ENCODE measurements at regions not wholly inside any gene's neighbourhood (a gene's known extent, or its start where the extent isn't known, plus 50 kb on each side); places are given as distances from the start of the nearest gene placed in this dataset.

- H3K27me3 ChIP-seq (ENCODE audit: control insufficient read depth, insufficient read depth, low read length) = no peaks in the 10 kb centered on the region
- H3K4me3 ChIP-seq (ENCODE audit: low read depth, low read length) = no peak overlapping the region
- no peaks in the 10 kb centered on the region for H3K36me3 ChIP-seq (ENCODE audit: control insufficient read depth, insufficient read depth, low read length)
- no peak overlapping the region for H3K27ac ChIP-seq (ENCODE audit: low read depth, low read length)
- no peaks in the 10 kb centered on the region for H3K4me1 ChIP-seq (ENCODE audit: control insufficient read depth, insufficient read depth, low read length)
- H3K9me3 ChIP-seq (ENCODE audit: control insufficient read depth, insufficient read depth, low read length) = no peaks in the 10 kb centered on the region
- H3K9ac ChIP-seq (ENCODE audit: low read depth, low read length) = no peak overlapping the region
Measured at GRCh38 chr5:18999478-18999877, 988.5 kb downstream of the CDH18 start.

GRCh38 chr5:19001054-19001453, 986.9 kb downstream of the CDH18 start:
- Histone ChIP-seq H3K4me3 (ENCODE audit: low read depth, low read length) (no peak overlapping the region), H3K9ac (ENCODE audit: low read depth, low read length) (no peak overlapping the region), H3K27me3 (ENCODE audit: control insufficient read depth, insufficient read depth, low read length) (no peaks in the 10 kb centered on the region), H3K9me3 (ENCODE audit: control insufficient read depth, insufficient read depth, low read length) (no peaks in the 10 kb centered on the region), H3K27ac (ENCODE audit: low read depth, low read length) (no peak overlapping the region), H3K36me3 (ENCODE audit: control insufficient read depth, insufficient read depth, low read length) (no peaks in the 10 kb centered on the region), H3K4me1 (ENCODE audit: control insufficient read depth, insufficient read depth, low read length) (no peaks in the 10 kb centered on the region)

- no peaks in the 10 kb centered on the region for H3K4me1 ChIP-seq (ENCODE audit: control insufficient read depth, insufficient read depth, low read length)
- H3K27me3 ChIP-seq (ENCODE audit: control insufficient read depth, insufficient read depth, low read length) = no peaks in the 10 kb centered on the region
- no peak overlapping the region for H3K9ac ChIP-seq (ENCODE audit: low read depth, low read length)
- no peaks in the 10 kb centered on the region for H3K36me3 ChIP-seq (ENCODE audit: control insufficient read depth, insufficient read depth, low read length)
- no peak overlapping the region for H3K27ac ChIP-seq (ENCODE audit: low read depth, low read length)
- H3K4me3 ChIP-seq (ENCODE audit: low read depth, low read length) = no peak overlapping the region
- H3K9me3 ChIP-seq (ENCODE audit: control insufficient read depth, insufficient read depth, low read length) = no peaks in the 10 kb centered on the region
Measured at GRCh38 chr5:19001539-19001938, 986.5 kb downstream of the CDH18 start.

- no peak overlapping the region for H3K4me3 ChIP-seq (ENCODE audit: low read depth, low read length)
- no peaks in the 10 kb centered on the region for H3K4me1 ChIP-seq (ENCODE audit: control insufficient read depth, insufficient read depth, low read length)
- H3K9ac ChIP-seq (ENCODE audit: low read depth, low read length) = no peak overlapping the region
- no peaks in the 10 kb centered on the region for H3K36me3 ChIP-seq (ENCODE audit: control insufficient read depth, insufficient read depth, low read length)
- H3K9me3 ChIP-seq (ENCODE audit: control insufficient read depth, insufficient read depth, low read length) = no peaks in the 10 kb centered on the region
- no peaks in the 10 kb centered on the region for H3K27me3 ChIP-seq (ENCODE audit: control insufficient read depth, insufficient read depth, low read length)
- H3K27ac ChIP-seq (ENCODE audit: low read depth, low read length) = no peak overlapping the region
Measured at GRCh38 chr5:19002111-19002510, 985.9 kb downstream of the CDH18 start.

GRCh38 chr5:19018822-19019221, 969.2 kb downstream of the CDH18 start:
- Histone ChIP-seq H3K9me3 (ENCODE audit: control insufficient read depth, insufficient read depth, low read length) (no peaks in the 10 kb centered on the region), H3K27ac (ENCODE audit: low read depth, low read length) (no peak overlapping the region), H3K27me3 (ENCODE audit: control insufficient read depth, insufficient read depth, low read length) (no peaks in the 10 kb centered on the region), H3K9ac (ENCODE audit: low read depth, low read length) (no peak overlapping the region), H3K36me3 (ENCODE audit: control insufficient read depth, insufficient read depth, low read length) (no peaks in the 10 kb centered on the region), H3K4me3 (ENCODE audit: low read depth, low read length) (no peak overlapping the region), H3K4me1 (ENCODE audit: control insufficient read depth, insufficient read depth, low read length) (peaks cover 7% of the 10 kb centered on the region; the same call in 1 of the 2 replicates)

GRCh38 chr5:19031491-19031890, 956.5 kb downstream of the CDH18 start:
- H3K27me3 ChIP-seq (ENCODE audit: control insufficient read depth, insufficient read depth, low read length) = no peaks in the 10 kb centered on the region
- H3K27ac ChIP-seq (ENCODE audit: low read depth, low read length) = no peak overlapping the region

GRCh38 chr5:19035816-19036215, 952.2 kb downstream of the CDH18 start:
- H3K9me3 ChIP-seq (ENCODE audit: control insufficient read depth, insufficient read depth, low read length) = no peaks in the 10 kb centered on the region
- peak overlapping the region; percentile 35; the same call in 1 of the 2 replicates for H3K4me3 ChIP-seq (ENCODE audit: low read depth, low read length)
- H3K9ac ChIP-seq (ENCODE audit: low read depth, low read length) = no peak overlapping the region
- H3K36me3 ChIP-seq (ENCODE audit: control insufficient read depth, insufficient read depth, low read length) = no peaks in the 10 kb centered on the region
- H3K4me1 ChIP-seq (ENCODE audit: control insufficient read depth, insufficient read depth, low read length) = peaks cover 35% of the 10 kb centered on the region
- H3K27me3 ChIP-seq (ENCODE audit: control insufficient read depth, insufficient read depth, low read length) = no peaks in the 10 kb centered on the region
- H3K27ac ChIP-seq (ENCODE audit: low read depth, low read length) = peak overlapping the region; percentile 46

More at GRCh38 chr5:19031491-19031890, 956.5 kb downstream of the CDH18 start:
- no peak overlapping the region for H3K4me3 ChIP-seq (ENCODE audit: low read depth, low read length)
- H3K36me3 ChIP-seq (ENCODE audit: control insufficient read depth, insufficient read depth, low read length) = no peaks in the 10 kb centered on the region
- H3K9me3 ChIP-seq (ENCODE audit: control insufficient read depth, insufficient read depth, low read length) = no peaks in the 10 kb centered on the region
- peaks cover 25% of the 10 kb centered on the region for H3K4me1 ChIP-seq (ENCODE audit: control insufficient read depth, insufficient read depth, low read length)
- no peak overlapping the region for H3K9ac ChIP-seq (ENCODE audit: low read depth, low read length)

- Histone ChIP-seq H3K4me3 (ENCODE audit: low read depth, low read length) (no peak overlapping the region), H3K9me3 (ENCODE audit: control insufficient read depth, insufficient read depth, low read length) (no peaks in the 10 kb centered on the region), H3K27me3 (ENCODE audit: control insufficient read depth, insufficient read depth, low read length) (no peaks in the 10 kb centered on the region), H3K27ac (ENCODE audit: low read depth, low read length) (no peak overlapping the region), H3K36me3 (ENCODE audit: control insufficient read depth, insufficient read depth, low read length) (no peaks in the 10 kb centered on the region), H3K9ac (ENCODE audit: low read depth, low read length) (no peak overlapping the region), H3K4me1 (ENCODE audit: control insufficient read depth, insufficient read depth, low read length) (peaks cover 8% of the 10 kb centered on the region)
Measured at GRCh38 chr5:19042106-19042505, 945.9 kb downstream of the CDH18 start.

- Histone ChIP-seq H3K4me1 (ENCODE audit: control insufficient read depth, insufficient read depth, low read length) (peaks cover 15% of the 10 kb centered on the region), H3K27me3 (ENCODE audit: control insufficient read depth, insufficient read depth, low read length) (no peaks in the 10 kb centered on the region), H3K9ac (ENCODE audit: low read depth, low read length) (no peak overlapping the region), H3K9me3 (ENCODE audit: control insufficient read depth, insufficient read depth, low read length) (no peaks in the 10 kb centered on the region), H3K36me3 (ENCODE audit: control insufficient read depth, insufficient read depth, low read length) (no peaks in the 10 kb centered on the region), H3K27ac (ENCODE audit: low read depth, low read length) (peak overlapping the region; percentile 31), H3K4me3 (ENCODE audit: low read depth, low read length) (no peak overlapping the region)
Measured at GRCh38 chr5:19044311-19044710, 943.7 kb downstream of the CDH18 start.

GRCh38 chr5:19044931-19045695, 942.9 kb downstream of the CDH18 start:
- no peaks in the 10 kb centered on the region for H3K27me3 ChIP-seq (ENCODE audit: control insufficient read depth, insufficient read depth, low read length)
- H3K9ac ChIP-seq (ENCODE audit: low read depth, low read length) = no peak overlapping the region
- H3K9me3 ChIP-seq (ENCODE audit: control insufficient read depth, insufficient read depth, low read length) = no peaks in the 10 kb centered on the region
- H3K4me3 ChIP-seq (ENCODE audit: low read depth, low read length) = no peak overlapping the region
- H3K4me1 ChIP-seq (ENCODE audit: control insufficient read depth, insufficient read depth, low read length) = peaks cover 15% of the 10 kb centered on the region
- no peaks in the 10 kb centered on the region for H3K36me3 ChIP-seq (ENCODE audit: control insufficient read depth, insufficient read depth, low read length)
- peak overlapping the region; percentile 31 for H3K27ac ChIP-seq (ENCODE audit: low read depth, low read length)

GRCh38 chr5:19047277-19047676, 940.7 kb downstream of the CDH18 start:
- H3K27ac ChIP-seq (ENCODE audit: low read depth, low read length) = peak overlapping the region; percentile 90
- H3K36me3 ChIP-seq (ENCODE audit: control insufficient read depth, insufficient read depth, low read length) = no peaks in the 10 kb centered on the region
- H3K4me3 ChIP-seq (ENCODE audit: low read depth, low read length) = peak overlapping the region; percentile 17; the same call in 1 of the 2 replicates
- no peaks in the 10 kb centered on the region for H3K27me3 ChIP-seq (ENCODE audit: control insufficient read depth, insufficient read depth, low read length)
- no peaks in the 10 kb centered on the region for H3K9me3 ChIP-seq (ENCODE audit: control insufficient read depth, insufficient read depth, low read length)
- H3K9ac ChIP-seq (ENCODE audit: low read depth, low read length) = no peak overlapping the region
- peaks cover 15% of the 10 kb centered on the region for H3K4me1 ChIP-seq (ENCODE audit: control insufficient read depth, insufficient read depth, low read length)
